HepG2 (cell line): ENCODE measurements at regions not wholly inside any gene's neighbourhood (a gene's known extent, or its start where the extent isn't known, plus 50 kb on each side); places are given as distances from the start of the nearest gene placed in this dataset.

ENCODE experiments used
- ATAC-seq: fragments of 200-7000 bp; cut with Tn5 transposase; 3 replicates; pipeline ENCODE4 v1.9.1; 2020; ENCODE audit warnings: mild to moderate bottlenecking, moderate library complexity
- BruUV-seq: library from RNA; stranded (reverse); fragments of 400-500 nt; replicated peaks from 2 replicates; lab custom pipeline; 2021; lab: Mats Ljungman, UMichigan
- CTCF ChIA-PET: fragments of 300-600 bp; formaldehyde crosslinking; extraction: SDS; loops from one replicate; lab custom pipeline; 2021; ENCODE audit warnings: low total read pairs, inconsistent platforms, low intra/inter-chr PET ratio; lab: Yijun Ruan, JAX
- POLR2A ChIA-PET: fragments of 350-600 bp; sonication (Branson Sonifier 250); formaldehyde crosslinking; loops from one replicate; lab custom pipeline; 2020; ENCODE audit warnings: antibody characterized with exemption, inconsistent platforms; lab: Yijun Ruan, JAX
- DNase-seq: peaks from one replicate; pipeline ENCODE4 v3.0.0-alpha.2; 2015; ENCODE audit warnings: low spot score
- FAIRE-seq: peaks from 3 replicates; lab custom pipeline; 2011; peaks lifted over from hg19 to GRCh38; lab: Jason Lieb, UNC
- H2AFZ ChIP-seq: one replicate; pipeline ENCODE4 v1.6.1; 2011; ENCODE audit warnings: low read length, inconsistent platforms
- H3K27ac ChIP-seq: fragments of 300-600 bp; 3 replicates; pipeline ENCODE4 v1.8.0; 2011; ENCODE audit warnings: mixed run types, mild to moderate bottlenecking, mixed read lengths, low read length, inconsistent platforms; ENCODE audit not compliant: insufficient read depth; ENCODE audit errors: extremely low read length
- H3K27me3 ChIP-seq, 2 experiments: fragments of 200-600 bp in 1 of 2; 2 replicates in 1 of 2; 3 replicates in 1 of 2; pipeline versions ENCODE4 v1.6.0 to v1.8.0; 2011; ENCODE audit warnings: low read length in 2 of 2, mild to moderate bottlenecking in 2 of 2, moderate library complexity in 2 of 2, inconsistent platforms in 1 of 2; ENCODE audit not compliant: insufficient read depth in 2 of 2, control insufficient read depth in 1 of 2
- H3K36me3 ChIP-seq, 2 experiments: fragments of 200-600 bp in 1 of 2; replicated peaks in 1 of 2; 2 replicates in 1 of 2; 3 replicates in 1 of 2; pipeline versions ENCODE4 v1.5.1 to v1.8.0; 2011; ENCODE audit warnings: low read length in 2 of 2, inconsistent platforms in 1 of 2; ENCODE audit not compliant: insufficient read depth in 2 of 2, control insufficient read depth in 1 of 2
- H3K4me1 ChIP-seq: 2 replicates; pipeline ENCODE4 v1.5.1; 2012; ENCODE audit warnings: low read length, inconsistent platforms; ENCODE audit not compliant: insufficient read depth
- H3K4me2 ChIP-seq: 2 replicates; pipeline ENCODE4 v1.6.0; 2011; ENCODE audit warnings: low read depth, low read length, inconsistent platforms
- H3K4me3 ChIP-seq, 3 experiments: fragments of 200-600 bp in 1 of 3; sonication (generic), shearing (Covaris generic) in 1 of 3; replicated peaks in 1 of 3; 2 replicates each; pipeline ENCODE4 v1.5.1; 2011 to 2016; ENCODE audit warnings: low read length in 3 of 3, inconsistent platforms in 2 of 3, low read depth in 2 of 3, mild to moderate bottlenecking in 2 of 3, control low read depth in 1 of 3, mixed read lengths in 1 of 3; ENCODE audit not compliant: insufficient read depth in 1 of 3
- H3K79me2 ChIP-seq: one replicate; pipeline ENCODE4 v1.6.1; 2011; ENCODE audit warnings: low read length, inconsistent platforms; ENCODE audit not compliant: insufficient read depth
- H3K9ac ChIP-seq: 2 replicates; pipeline ENCODE4 v1.6.0; 2011; ENCODE audit warnings: mild to moderate bottlenecking, low read depth, low read length, inconsistent platforms; ENCODE audit not compliant: insufficient read depth
- H3K9me3 ChIP-seq: 2 replicates; pipeline ENCODE4 v1.5.1; 2012; ENCODE audit warnings: mild to moderate bottlenecking, low read length
- H4K20me1 ChIP-seq: 2 replicates; pipeline ENCODE4 v1.6.0; 2011; ENCODE audit warnings: inconsistent platforms, mild to moderate bottlenecking, low read length, moderate library complexity; ENCODE audit not compliant: insufficient read depth
- FOSL2 ChIP-seq: sonication (generic); formaldehyde crosslinking; IDR thresholded peaks from 2 replicates; pipeline ENCODE4 v1.4.0; 2020; ENCODE audit warnings: missing genetic modification reagents
- GTF2F1 ChIP-seq: fragments of 150-350 bp; IDR thresholded peaks from 2 replicates; pipeline ENCODE4 v1.6.1; 2014; ENCODE audit warnings: low read length
- GZF1 ChIP-seq: sonication (generic); formaldehyde crosslinking; IDR thresholded peaks from 2 replicates; pipeline ENCODE4 v1.5.1; 2020; ENCODE audit warnings: mild to moderate bottlenecking, missing genetic modification reagents
- RXRA ChIP-seq: sonication (generic); formaldehyde crosslinking; IDR thresholded peaks from 2 replicates; pipeline ENCODE4 v1.5.1; 2020; ENCODE audit warnings: missing genetic modification reagents
- ZNF264 ChIP-seq: sonication (generic); formaldehyde crosslinking; IDR thresholded peaks from 2 replicates; pipeline ENCODE4 v1.4.0; 2020; ENCODE audit warnings: missing genetic modification reagents
- ZNF280D ChIP-seq: sonication (generic); formaldehyde crosslinking; IDR thresholded peaks from 2 replicates; pipeline ENCODE4 v1.5.1; 2020; ENCODE audit warnings: mild to moderate bottlenecking, missing genetic modification reagents
- ZNF460 ChIP-seq: sonication (generic); formaldehyde crosslinking; IDR thresholded peaks from 2 replicates; pipeline ENCODE4 v1.5.1; 2020; ENCODE audit warnings: missing genetic modification reagents, mild to moderate bottlenecking, borderline replicate concordance
- ZNF75D ChIP-seq: sonication (generic); formaldehyde crosslinking; IDR thresholded peaks from 2 replicates; pipeline ENCODE4 v1.8.1; 2023; ENCODE audit warnings: missing genetic modification reagents, mild to moderate bottlenecking, borderline replicate concordance
- WGBS: methylation state at CpG from one replicate; pipeline ENCODE4 v1.1.6; 2017; ENCODE audit warnings: low lambda C conversion rate; 5-methylcytosine and 5-hydroxymethylcytosine counted together
- in situ Hi-C: cut with HindIII; loops from 2 replicates; pipeline ENCODE4 v1.10.0; 2017; ENCODE audit warnings: low pct_unique_long_range_greater_than_20kb; ENCODE audit not compliant: extremely low pct_ligation_motif_present
- intact Hi-C: fragments of 100-400 bp; cut with micrococcal nuclease; formaldehyde crosslinking; loops from one replicate; pipeline ENCODE4 v1.10.0; 2022; ENCODE audit not compliant: unreplicated experiment
- TF ChIP-seq, protein P1 (sequence below): sonication (generic); formaldehyde crosslinking; IDR thresholded peaks from 2 replicates; pipeline ENCODE4 v1.5.1; 2020; ENCODE audit warnings: mild to moderate bottlenecking, missing genetic modification reagents, moderate library complexity
- TF ChIP-seq, protein P2 (sequence below): sonication (generic); formaldehyde crosslinking; IDR thresholded peaks from 2 replicates; pipeline ENCODE4 v1.4.0; 2020; ENCODE audit warnings: missing genetic modification reagents

- ChIA-PET POLR2A (no interaction called here), CTCF (no interaction called here)
- no peak overlapping the region for H3K4me3 ChIP-seq
- TF ChIP-seq FOSL2 (CRISPR knock-in tag), result 0 out of 2 replicates have a peak, but pooled peaks have one; percentile 10
- TF ChIP-seq RXRA (CRISPR knock-in tag), result no peak
- no peak overlapping the region for H3K27ac ChIP-seq
- H3K9me3 ChIP-seq, result no peaks in the 10 kb centered on the region
- no peaks in the 10 kb centered on the region for H4K20me1 ChIP-seq
- no TSS peak for BruUV-seq
- no peaks in the 10 kb centered on the region for H3K79me2 ChIP-seq
- H2AFZ ChIP-seq, result no peak overlapping the region
- ATAC-seq (no peak), DNase-seq (no peak), FAIRE-seq (no peak)
- in situ Hi-C loops (no loop called here), intact Hi-C loops (no loop called here)
- H3K36me3 ChIP-seq, result no peaks in the 10 kb centered on the region
- H3K4me1 ChIP-seq, result no peaks in the 10 kb centered on the region
- no peak overlapping the region for H3K4me2 ChIP-seq
- H3K27me3 ChIP-seq, result peaks cover under 1 to 2% of the 10 kb centered on the region in 2 experiments; a peak in 2 of 5 replicates
- 7% methylated on average over 4 of the region's 4 CpGs for WGBS
- H3K9ac ChIP-seq, result no peak overlapping the region
Measured at GRCh38 chr2:105510761-105511528, 112.1 kb upstream of the FHL2 start.

GRCh38 chr2:105509269-105510086 lies 110.6 kb upstream of the FHL2 start:
- Histone ChIP-seq H3K4me2 (no peak overlapping the region), H3K27ac (no peak overlapping the region), H3K9ac (no peak overlapping the region), H3K79me2 (no peaks in the 10 kb centered on the region), H3K27me3 (no peaks in the 10 kb centered on the region), H4K20me1 (no peaks in the 10 kb centered on the region), H2AFZ (no peak overlapping the region), H3K9me3 (no peaks in the 10 kb centered on the region), H3K4me3 (no peak overlapping the region), H3K4me1 (no peaks in the 10 kb centered on the region), H3K36me3 (no peaks in the 10 kb centered on the region)
- WGBS, result 10% methylated on average over 6 of the region's 6 CpGs
- BruUV-seq, result no TSS peak
- ATAC-seq, result no peak
- CTCF ChIA-PET, result no interaction called here
- no peak for DNase-seq
- intact Hi-C loops, result no loop called here
- in situ Hi-C loops, result no loop called here
- POLR2A ChIA-PET, result no interaction called here
- FAIRE-seq, result no peak
- TF ChIP-seq ZNF280D (no peak), GTF2F1 (no peak), ZNF75D (CRISPR knock-in tag) (no peak), ZNF460 (CRISPR knock-in tag) (no peak), ZNF264 (CRISPR knock-in tag) (no peak), GZF1 (no peak)
- TF ChIP-seq, protein P1, sequence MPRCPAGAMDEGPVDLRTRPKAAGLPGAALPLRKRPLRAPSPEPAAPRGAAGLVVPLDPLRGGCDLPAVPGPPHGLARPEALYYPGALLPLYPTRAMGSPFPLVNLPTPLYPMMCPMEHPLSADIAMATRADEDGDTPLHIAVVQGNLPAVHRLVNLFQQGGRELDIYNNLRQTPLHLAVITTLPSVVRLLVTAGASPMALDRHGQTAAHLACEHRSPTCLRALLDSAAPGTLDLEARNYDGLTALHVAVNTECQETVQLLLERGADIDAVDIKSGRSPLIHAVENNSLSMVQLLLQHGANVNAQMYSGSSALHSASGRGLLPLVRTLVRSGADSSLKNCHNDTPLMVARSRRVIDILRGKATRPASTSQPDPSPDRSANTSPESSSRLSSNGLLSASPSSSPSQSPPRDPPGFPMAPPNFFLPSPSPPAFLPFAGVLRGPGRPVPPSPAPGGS, result no peak
- TF ChIP-seq, protein P2, sequence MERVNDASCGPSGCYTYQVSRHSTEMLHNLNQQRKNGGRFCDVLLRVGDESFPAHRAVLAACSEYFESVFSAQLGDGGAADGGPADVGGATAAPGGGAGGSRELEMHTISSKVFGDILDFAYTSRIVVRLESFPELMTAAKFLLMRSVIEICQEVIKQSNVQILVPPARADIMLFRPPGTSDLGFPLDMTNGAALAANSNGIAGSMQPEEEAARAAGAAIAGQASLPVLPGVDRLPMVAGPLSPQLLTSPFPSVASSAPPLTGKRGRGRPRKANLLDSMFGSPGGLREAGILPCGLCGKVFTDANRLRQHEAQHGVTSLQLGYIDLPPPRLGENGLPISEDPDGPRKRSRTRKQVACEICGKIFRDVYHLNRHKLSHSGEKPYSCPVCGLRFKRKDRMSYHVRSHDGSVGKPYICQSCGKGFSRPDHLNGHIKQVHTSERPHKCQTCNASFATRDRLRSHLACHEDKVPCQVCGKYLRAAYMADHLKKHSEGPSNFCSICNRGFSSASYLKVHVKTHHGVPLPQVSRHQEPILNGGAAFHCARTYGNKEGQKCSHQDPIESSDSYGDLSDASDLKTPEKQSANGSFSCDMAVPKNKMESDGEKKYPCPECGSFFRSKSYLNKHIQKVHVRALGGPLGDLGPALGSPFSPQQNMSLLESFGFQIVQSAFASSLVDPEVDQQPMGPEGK (CRISPR knock-in tag), result no peak
